GM12875 (cell line): ENCODE measurements at regions not wholly inside any gene's neighbourhood (a gene's known extent, or its start where the extent isn't known, plus 50 kb on each side); places are given as distances from the start of the nearest gene placed in this dataset.

Experiments
- H3K4me3 ChIP-seq: one replicate; pipeline ENCODE4 v1.5.1; 2011; ENCODE audit warnings: low read depth, low read length, control low read depth
- CTCF ChIP-seq: IDR thresholded peaks from 2 replicates; pipeline ENCODE4 v1.5.1; 2011; ENCODE audit warnings: low read depth, mild to moderate bottlenecking, control low read depth, inconsistent platforms, low read length, moderate library complexity, borderline replicate concordance; ENCODE audit not compliant: insufficient read depth

GRCh38 chr10:104584541-104584940 lies 56.5 kb upstream of the SORCS3 start:
- no peak for TF ChIP-seq CTCF
- H3K4me3 ChIP-seq: no peak overlapping the region

- TF ChIP-seq CTCF: no peak
- no peak overlapping the region for H3K4me3 ChIP-seq
These were observed 53.3 kb upstream of the SORCS3 start for GRCh38 chr10:104587751-104588150.

- H3K4me3 ChIP-seq: no peak overlapping the region
- TF ChIP-seq CTCF: no peak
These were observed 51.7 kb upstream of the SORCS3 start for GRCh38 chr10:104589431-104589830.

- H3K4me3 ChIP-seq: no peak overlapping the region
- TF ChIP-seq CTCF: no peak
These were observed 51.2 kb upstream of the SORCS3 start for GRCh38 chr10:104589871-104590270.
